ENCODE measurements at regions not wholly inside any gene's neighbourhood (a gene's known extent, or its start where the extent isn't known, plus 50 kb on each side); places are given as distances from the start of the nearest gene placed in this dataset.

DNA sequence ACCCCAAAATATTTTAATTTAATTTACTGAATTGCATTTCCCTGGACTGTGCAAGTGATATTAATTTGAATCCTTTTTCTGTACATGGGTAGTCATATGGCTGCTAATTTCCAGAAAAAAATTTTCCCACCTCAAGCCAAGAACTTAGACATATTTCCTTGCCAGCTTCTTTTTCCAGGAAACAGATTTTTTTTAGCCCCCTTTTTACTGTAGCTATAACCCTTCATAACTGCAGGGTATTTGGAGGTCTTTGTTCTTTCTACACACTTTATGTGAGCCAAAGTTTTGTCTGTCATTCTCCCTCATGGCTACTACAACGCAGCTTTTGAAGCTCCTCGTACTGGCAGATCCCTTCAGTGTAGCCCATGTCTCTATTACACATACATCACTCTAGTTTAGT, 261.2 kb upstream of the PIK3R1 start:
- TF ChIP-seq, protein P1, sequence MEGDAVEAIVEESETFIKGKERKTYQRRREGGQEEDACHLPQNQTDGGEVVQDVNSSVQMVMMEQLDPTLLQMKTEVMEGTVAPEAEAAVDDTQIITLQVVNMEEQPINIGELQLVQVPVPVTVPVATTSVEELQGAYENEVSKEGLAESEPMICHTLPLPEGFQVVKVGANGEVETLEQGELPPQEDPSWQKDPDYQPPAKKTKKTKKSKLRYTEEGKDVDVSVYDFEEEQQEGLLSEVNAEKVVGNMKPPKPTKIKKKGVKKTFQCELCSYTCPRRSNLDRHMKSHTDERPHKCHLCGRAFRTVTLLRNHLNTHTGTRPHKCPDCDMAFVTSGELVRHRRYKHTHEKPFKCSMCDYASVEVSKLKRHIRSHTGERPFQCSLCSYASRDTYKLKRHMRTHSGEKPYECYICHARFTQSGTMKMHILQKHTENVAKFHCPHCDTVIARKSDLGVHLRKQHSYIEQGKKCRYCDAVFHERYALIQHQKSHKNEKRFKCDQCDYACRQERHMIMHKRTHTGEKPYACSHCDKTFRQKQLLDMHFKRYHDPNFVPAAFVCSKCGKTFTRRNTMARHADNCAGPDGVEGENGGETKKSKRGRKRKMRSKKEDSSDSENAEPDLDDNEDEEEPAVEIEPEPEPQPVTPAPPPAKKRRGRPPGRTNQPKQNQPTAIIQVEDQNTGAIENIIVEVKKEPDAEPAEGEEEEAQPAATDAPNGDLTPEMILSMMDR (conservative IDR thresholded peaks at IDR 0.05; ENCODE audit: low read depth, low read length) = no peak
- DNase-seq (ENCODE audit: low read depth) = no peak
- no peak overlapping the region for H3K4me3 ChIP-seq (ENCODE audit: low read depth, low read length)

DNA sequence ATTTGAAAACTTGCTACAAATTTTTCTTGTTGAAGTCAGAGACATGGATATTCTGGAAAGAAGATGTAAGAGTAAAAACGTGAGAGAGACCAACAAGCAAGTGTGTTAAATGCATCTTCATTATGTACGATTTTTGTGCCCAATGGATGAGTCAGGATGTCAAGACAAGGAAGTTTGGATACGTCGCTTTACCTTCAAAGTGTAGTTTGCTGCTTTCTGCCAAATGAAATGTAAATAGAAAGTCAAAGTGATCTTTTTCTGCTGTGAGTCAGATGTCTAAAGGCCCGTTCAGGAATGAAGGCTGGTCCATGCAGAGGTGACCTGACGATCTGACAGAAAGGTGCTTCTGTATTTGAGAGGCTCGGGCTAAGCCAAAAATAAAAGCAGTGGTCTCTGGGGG, 273.1 kb upstream of the PIK3R1 start:
- no peak for DNase-seq (ENCODE audit: low read depth)
- no peak overlapping the region for H3K4me3 ChIP-seq (ENCODE audit: low read depth, low read length)
- TF ChIP-seq, protein P1 (conservative IDR thresholded peaks at IDR 0.05; ENCODE audit: low read depth, low read length) = no peak

- DNase-seq (ENCODE audit: low read depth) = peak; percentile 13
- no peak overlapping the region for H3K4me3 ChIP-seq (ENCODE audit: low read depth, low read length)
- TF ChIP-seq, protein P1 (conservative IDR thresholded peaks at IDR 0.05; ENCODE audit: low read depth, low read length) = no peak
Measured at GRCh38 chr5:67941614-67942401, 273.7 kb upstream of the PIK3R1 start.

DNA sequence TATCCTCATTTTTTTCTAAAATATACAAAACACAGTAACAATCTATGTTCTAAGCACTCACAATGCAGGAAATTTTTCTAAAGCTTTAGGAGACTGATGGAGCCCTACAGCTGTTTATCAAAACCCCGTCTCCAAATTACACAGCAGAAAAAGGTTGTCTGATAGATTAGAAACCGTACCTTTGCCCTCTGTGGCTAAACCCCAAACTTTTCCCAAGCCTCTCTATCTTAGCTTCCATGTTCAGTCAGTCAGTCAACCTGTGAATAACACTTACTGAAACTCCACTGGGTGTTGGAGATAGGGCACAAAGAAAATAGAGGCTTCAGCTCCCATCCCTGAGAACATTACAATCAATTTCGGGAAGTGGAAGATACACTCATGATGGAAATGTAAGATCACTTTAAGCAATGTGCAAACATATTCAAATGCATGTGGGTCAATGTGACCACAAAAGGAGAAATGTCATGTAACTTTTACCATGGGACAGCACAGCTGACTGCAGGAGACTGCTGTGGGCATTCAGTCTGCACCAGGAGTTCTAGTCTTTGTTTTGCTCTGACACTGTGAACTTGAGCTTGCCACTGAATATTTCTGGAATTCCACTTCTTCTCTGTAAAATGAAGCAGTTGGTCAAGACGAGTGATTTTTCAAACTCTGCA, 279.5 kb upstream of the PIK3R1 start:
- H3K4me3 ChIP-seq (ENCODE audit: low read depth, low read length) = no peak overlapping the region
- TF ChIP-seq, protein P1 (conservative IDR thresholded peaks at IDR 0.05; ENCODE audit: low read depth, low read length) = no peak
- DNase-seq (ENCODE audit: low read depth) = peak; percentile 26

- DNase-seq (ENCODE audit: low read depth) = no peak
- TF ChIP-seq, protein P1 (conservative IDR thresholded peaks at IDR 0.05; ENCODE audit: low read depth, low read length) = no peak
- H3K4me3 ChIP-seq (ENCODE audit: low read depth, low read length) = no peak overlapping the region
Measured at GRCh38 chr5:67934976-67935375, 280.6 kb upstream of the PIK3R1 start.

GRCh38 chr5:67925511-67925910, 290.0 kb upstream of the PIK3R1 start:
- H3K4me3 ChIP-seq (ENCODE audit: low read depth, low read length) = no peak overlapping the region
- TF ChIP-seq, protein P1 (conservative IDR thresholded peaks at IDR 0.05; ENCODE audit: low read depth, low read length) = no peak
- DNase-seq (ENCODE audit: low read depth) = no peak
